Hepatocyte (in vitro differentiated cells): ENCODE measurements at regions not wholly inside any gene's neighbourhood (a gene's known extent, or its start where the extent isn't known, plus 50 kb on each side); places are given as distances from the start of the nearest gene placed in this dataset.

Source experiments
- EZH2 ChIP-seq: fragments of 200-600 bp; sonication (generic); IDR thresholded peaks from 2 replicates; pipeline ENCODE4 v1.6.1; 2016; ENCODE audit warnings: antibody characterized with exemption, mild to moderate bottlenecking, borderline replicate concordance
- EZH2phosphoT487 ChIP-seq: fragments of 200-600 bp; sonication (generic); IDR thresholded peaks from one replicate; pipeline ENCODE4 v1.6.1; 2018; ENCODE audit warnings: antibody characterized with exemption, mild to moderate bottlenecking, low read depth, moderate library complexity; ENCODE audit not compliant: unreplicated experiment, severe bottlenecking
- TF ChIP-seq, protein P1 (sequence below): fragments of 200-600 bp; sonication (generic); IDR thresholded peaks from 2 replicates; pipeline ENCODE4 v1.5.1; 2016; ENCODE audit warnings: antibody characterized with exemption, mild to moderate bottlenecking; ENCODE audit not compliant: poor library complexity

- TF ChIP-seq, protein P1, sequence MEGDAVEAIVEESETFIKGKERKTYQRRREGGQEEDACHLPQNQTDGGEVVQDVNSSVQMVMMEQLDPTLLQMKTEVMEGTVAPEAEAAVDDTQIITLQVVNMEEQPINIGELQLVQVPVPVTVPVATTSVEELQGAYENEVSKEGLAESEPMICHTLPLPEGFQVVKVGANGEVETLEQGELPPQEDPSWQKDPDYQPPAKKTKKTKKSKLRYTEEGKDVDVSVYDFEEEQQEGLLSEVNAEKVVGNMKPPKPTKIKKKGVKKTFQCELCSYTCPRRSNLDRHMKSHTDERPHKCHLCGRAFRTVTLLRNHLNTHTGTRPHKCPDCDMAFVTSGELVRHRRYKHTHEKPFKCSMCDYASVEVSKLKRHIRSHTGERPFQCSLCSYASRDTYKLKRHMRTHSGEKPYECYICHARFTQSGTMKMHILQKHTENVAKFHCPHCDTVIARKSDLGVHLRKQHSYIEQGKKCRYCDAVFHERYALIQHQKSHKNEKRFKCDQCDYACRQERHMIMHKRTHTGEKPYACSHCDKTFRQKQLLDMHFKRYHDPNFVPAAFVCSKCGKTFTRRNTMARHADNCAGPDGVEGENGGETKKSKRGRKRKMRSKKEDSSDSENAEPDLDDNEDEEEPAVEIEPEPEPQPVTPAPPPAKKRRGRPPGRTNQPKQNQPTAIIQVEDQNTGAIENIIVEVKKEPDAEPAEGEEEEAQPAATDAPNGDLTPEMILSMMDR: no peak
- TF ChIP-seq EZH2 (no peak), EZH2phosphoT487 (no peak)
These were observed 213.0 kb upstream of the DTNBP1 start for GRCh38 chr6:15875797-15876196.
